ENCODE measurements at regions not wholly inside any gene's neighbourhood (a gene's known extent, or its start where the extent isn't known, plus 50 kb on each side); places are given as distances from the start of the nearest gene placed in this dataset.

DNA sequence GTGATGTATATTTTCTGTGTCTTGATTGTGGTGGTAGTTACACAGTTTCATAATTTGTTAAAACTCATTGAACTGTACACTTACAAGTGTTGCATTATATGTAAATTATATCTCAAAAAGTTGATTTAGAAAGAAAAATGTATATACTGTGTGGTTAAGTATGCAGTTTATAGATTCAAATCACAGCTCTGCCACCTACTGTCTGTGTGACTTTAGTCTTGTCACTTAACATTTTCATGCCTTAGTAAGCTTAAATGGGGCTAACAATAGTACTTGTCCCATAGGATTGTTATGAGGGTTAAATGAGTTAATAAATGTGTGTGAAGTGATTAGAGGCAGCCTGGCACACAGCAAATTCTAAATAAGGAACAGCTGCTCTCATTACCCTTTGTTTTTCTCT lies 120.9 kb upstream of the P2RY1 start:
- Mint-ChIP-seq H3K4me3 (no peak overlapping the region), H3K9me3 (no peaks in the 10 kb centered on the region), H3K36me3 (ENCODE audit: low read depth) (no peaks in the 10 kb centered on the region), H3K27ac (no peak overlapping the region), H3K27me3 (no peaks in the 10 kb centered on the region), H3K4me1 (ENCODE audit: low read depth) (peaks cover 3% of the 10 kb centered on the region)
- intact Hi-C loops (cut with micrococcal nuclease): no loop called here

GRCh38 chr3:152714507-152714906 lies 120.4 kb upstream of the P2RY1 start:
- H3K4me1 Mint-ChIP-seq (ENCODE audit: low read depth): peaks cover 6% of the 10 kb centered on the region

GRCh38 chr3:152717252-152717651 lies 117.7 kb upstream of the P2RY1 start:
- intact Hi-C loops (cut with micrococcal nuclease): no loop called here
- Mint-ChIP-seq H3K27me3 (no peaks in the 10 kb centered on the region), H3K4me3 (no peak overlapping the region), H3K27ac (no peak overlapping the region), H3K9me3 (no peaks in the 10 kb centered on the region), H3K4me1 (ENCODE audit: low read depth) (peaks cover 6% of the 10 kb centered on the region), H3K36me3 (ENCODE audit: low read depth) (no peaks in the 10 kb centered on the region)

More at GRCh38 chr3:152714507-152714906, 120.4 kb upstream of the P2RY1 start:
- Mint-ChIP-seq H3K4me3 (no peak overlapping the region), H3K9me3 (no peaks in the 10 kb centered on the region), H3K27ac (no peak overlapping the region), H3K36me3 (ENCODE audit: low read depth) (no peaks in the 10 kb centered on the region), H3K27me3 (no peaks in the 10 kb centered on the region)
- intact Hi-C loops (cut with micrococcal nuclease): no loop called here

GRCh38 chr3:152718810-152719209 lies 116.1 kb upstream of the P2RY1 start:
- Mint-ChIP-seq H3K4me3 (no peak overlapping the region), H3K27me3 (no peaks in the 10 kb centered on the region), H3K4me1 (ENCODE audit: low read depth) (peaks cover 6% of the 10 kb centered on the region), H3K9me3 (no peaks in the 10 kb centered on the region), H3K27ac (no peak overlapping the region), H3K36me3 (ENCODE audit: low read depth) (no peaks in the 10 kb centered on the region)
- intact Hi-C loops (cut with micrococcal nuclease): no loop called here

GRCh38 chr3:152719264-152719663 lies 115.7 kb upstream of the P2RY1 start:
- H3K4me3 Mint-ChIP-seq: no peak overlapping the region
- no peaks in the 10 kb centered on the region for H3K27me3 Mint-ChIP-seq
- H3K36me3 Mint-ChIP-seq (ENCODE audit: low read depth): no peaks in the 10 kb centered on the region
- peaks cover 6% of the 10 kb centered on the region for H3K4me1 Mint-ChIP-seq (ENCODE audit: low read depth)
- H3K9me3 Mint-ChIP-seq: no peaks in the 10 kb centered on the region
- intact Hi-C loops (cut with micrococcal nuclease): no loop called here
- no peak overlapping the region for H3K27ac Mint-ChIP-seq

- H3K4me3 Mint-ChIP-seq: no peak overlapping the region
Observed at GRCh38 chr3:152720951-152721718, 113.8 kb upstream of the P2RY1 start.

GRCh38 chr3:152724270-152724669 lies 110.7 kb upstream of the P2RY1 start:
- Mint-ChIP-seq H3K9me3 (peaks cover 12% of the 10 kb centered on the region), H3K4me1 (ENCODE audit: low read depth) (peaks cover under 1% of the 10 kb centered on the region), H3K27me3 (no peaks in the 10 kb centered on the region), H3K4me3 (no peak overlapping the region), H3K36me3 (ENCODE audit: low read depth) (no peaks in the 10 kb centered on the region), H3K27ac (no peak overlapping the region)
- intact Hi-C loops (cut with micrococcal nuclease): no loop called here

More at GRCh38 chr3:152720951-152721718, 113.8 kb upstream of the P2RY1 start:
- intact Hi-C loops (cut with micrococcal nuclease): no loop called here
- Mint-ChIP-seq H3K36me3 (ENCODE audit: low read depth) (no peaks in the 10 kb centered on the region), H3K27me3 (no peaks in the 10 kb centered on the region), H3K9me3 (peaks cover 4% of the 10 kb centered on the region), H3K27ac (no peak overlapping the region), H3K4me1 (ENCODE audit: low read depth) (peaks cover 6% of the 10 kb centered on the region)

GRCh38 chr3:152728231-152728980 lies 106.5 kb upstream of the P2RY1 start:
- H3K9me3 Mint-ChIP-seq: peaks cover 12% of the 10 kb centered on the region
- H3K4me3 Mint-ChIP-seq: no peak overlapping the region
- intact Hi-C loops (cut with micrococcal nuclease): no loop called here
- no peaks in the 10 kb centered on the region for H3K27me3 Mint-ChIP-seq
- H3K27ac Mint-ChIP-seq: no peak overlapping the region
- no peaks in the 10 kb centered on the region for H3K4me1 Mint-ChIP-seq (ENCODE audit: low read depth)
- no peaks in the 10 kb centered on the region for H3K36me3 Mint-ChIP-seq (ENCODE audit: low read depth)

GRCh38 chr3:152729906-152730305 lies 105.0 kb upstream of the P2RY1 start:
- H3K4me3 Mint-ChIP-seq: no peak overlapping the region
- H3K4me1 Mint-ChIP-seq (ENCODE audit: low read depth): no peaks in the 10 kb centered on the region
- H3K27me3 Mint-ChIP-seq: no peaks in the 10 kb centered on the region
- H3K9me3 Mint-ChIP-seq: peaks cover 12% of the 10 kb centered on the region
- H3K27ac Mint-ChIP-seq: no peak overlapping the region
- intact Hi-C loops (cut with micrococcal nuclease): no loop called here
- H3K36me3 Mint-ChIP-seq (ENCODE audit: low read depth): no peaks in the 10 kb centered on the region

- Mint-ChIP-seq H3K9me3 (peaks cover 4% of the 10 kb centered on the region), H3K4me1 (ENCODE audit: low read depth) (no peaks in the 10 kb centered on the region), H3K27ac (no peak overlapping the region), H3K36me3 (ENCODE audit: low read depth) (no peaks in the 10 kb centered on the region), H3K27me3 (no peaks in the 10 kb centered on the region), H3K4me3 (no peak overlapping the region)
- intact Hi-C loops (cut with micrococcal nuclease): no loop called here
Observed at GRCh38 chr3:152731511-152731910, 103.4 kb upstream of the P2RY1 start.

DNA sequence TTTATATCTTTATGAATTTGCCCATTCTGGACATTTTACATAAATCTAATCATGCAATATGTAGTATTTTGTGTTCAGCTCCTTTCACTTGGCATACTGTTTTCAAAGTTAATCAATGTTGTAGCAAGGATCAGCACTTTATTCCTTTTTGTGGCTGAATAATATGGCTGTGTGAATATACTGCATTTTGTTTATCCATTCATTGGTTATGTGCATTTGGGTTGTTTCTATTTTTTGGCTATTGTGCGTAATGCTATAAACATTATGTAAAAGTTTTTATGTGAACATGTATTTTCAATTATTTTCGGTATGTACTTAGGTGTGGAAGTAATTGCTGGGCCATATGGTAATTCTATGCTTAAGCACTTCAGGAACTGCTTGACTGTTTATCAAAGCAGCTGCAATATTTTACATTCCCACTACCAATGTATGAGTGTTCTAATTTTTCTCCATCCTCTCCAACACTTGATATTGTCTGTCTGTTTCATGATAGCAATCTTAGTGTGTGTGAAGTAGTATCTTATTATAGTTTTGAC lies 101.3 kb upstream of the P2RY1 start:
- Mint-ChIP-seq H3K4me1 (ENCODE audit: low read depth) (no peaks in the 10 kb centered on the region), H3K4me3 (no peak overlapping the region), H3K9me3 (no peaks in the 10 kb centered on the region), H3K27me3 (no peaks in the 10 kb centered on the region), H3K36me3 (ENCODE audit: low read depth) (no peaks in the 10 kb centered on the region), H3K27ac (no peak overlapping the region)
- intact Hi-C loops (cut with micrococcal nuclease): no loop called here

DNA sequence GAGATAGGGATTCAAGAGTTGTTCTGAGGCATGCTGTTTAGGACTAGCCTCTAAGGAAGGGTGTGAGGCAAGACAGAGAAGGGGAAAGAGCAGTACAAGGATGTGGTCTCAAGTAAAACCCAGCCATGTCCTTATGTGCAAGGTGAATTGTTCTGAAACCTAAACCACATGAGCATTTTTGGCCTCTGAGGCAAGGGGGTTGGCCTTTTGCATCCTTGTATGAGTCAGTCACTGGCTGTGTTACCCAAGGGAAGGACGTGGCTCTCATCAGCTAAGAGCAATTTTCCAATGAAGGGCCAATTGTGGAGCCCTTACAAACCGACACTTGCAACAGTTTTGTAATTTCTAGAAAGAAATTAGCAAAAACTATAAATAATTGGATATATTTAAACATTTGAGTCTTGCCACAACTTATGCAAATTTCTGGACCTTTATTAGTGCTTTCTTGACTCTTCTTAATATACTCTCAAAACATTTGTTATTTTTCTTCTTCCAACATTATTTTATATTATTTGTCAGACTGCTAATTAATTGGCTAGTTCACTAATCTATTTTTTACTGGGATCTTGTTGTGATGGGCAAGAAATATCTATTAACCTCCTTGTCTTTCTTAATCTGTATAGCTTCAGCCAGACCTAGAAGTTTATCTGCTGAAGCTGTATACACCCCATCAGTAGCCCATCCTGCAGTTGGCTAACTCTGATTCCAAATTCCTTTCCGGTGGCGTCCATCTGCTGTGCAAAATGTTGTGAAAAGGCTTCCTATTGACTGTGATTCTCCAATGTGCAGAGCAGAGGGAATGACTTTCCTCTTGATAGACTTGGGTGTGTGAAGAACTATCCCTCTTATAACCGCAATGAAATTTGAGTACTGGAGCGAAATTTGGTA lies 97.7 kb upstream of the P2RY1 start:
- intact Hi-C loops (cut with micrococcal nuclease): no loop called here
- H3K27ac Mint-ChIP-seq: no peak overlapping the region
- no peaks in the 10 kb centered on the region for H3K4me1 Mint-ChIP-seq (ENCODE audit: low read depth)

DNA sequence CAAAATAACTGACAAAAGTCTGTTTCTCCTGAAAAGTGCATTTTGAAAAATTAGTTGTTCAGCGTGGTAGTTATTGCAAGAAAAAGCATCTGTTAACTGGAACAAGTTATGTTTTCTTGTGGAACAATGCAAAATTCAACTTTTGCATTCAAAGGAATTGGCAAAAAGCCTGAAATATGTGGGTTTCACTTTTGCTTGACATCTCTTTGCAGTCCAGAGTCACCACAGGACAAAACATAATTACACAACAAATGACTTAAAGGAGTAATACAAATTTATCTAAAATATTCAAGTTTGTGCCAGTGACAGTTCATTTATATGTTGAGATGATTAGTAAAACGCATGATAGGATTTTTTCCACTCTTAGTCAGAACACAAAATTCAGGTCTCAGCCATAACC lies 96.3 kb upstream of the P2RY1 start:
- Mint-ChIP-seq H3K9me3 (peaks cover 12% of the 10 kb centered on the region), H3K36me3 (ENCODE audit: low read depth) (no peaks in the 10 kb centered on the region), H3K4me3 (no peak overlapping the region), H3K27ac (no peak overlapping the region), H3K4me1 (ENCODE audit: low read depth) (no peaks in the 10 kb centered on the region), H3K27me3 (no peaks in the 10 kb centered on the region)
- intact Hi-C loops (cut with micrococcal nuclease): no loop called here

More for the DNA sequence above, 97.7 kb upstream of the P2RY1 start:
- Mint-ChIP-seq H3K9me3 (no peaks in the 10 kb centered on the region), H3K27me3 (no peaks in the 10 kb centered on the region), H3K4me3 (no peak overlapping the region), H3K36me3 (ENCODE audit: low read depth) (no peaks in the 10 kb centered on the region)

Data from dendritic cell treated with granulocyte-macrophage colony-stimulating factor and Interleukin-4, amounts not matched to agents 40 ng/mL and 50 ng/mL, for 4 days (primary cell).